Activated CD8-positive, alpha-beta T cell treated with anti-CD3 and anti-CD28 coated beads for 36 hours (primary cell): ENCODE measurements at regions not wholly inside any gene's neighbourhood (a gene's known extent, or its start where the extent isn't known, plus 50 kb on each side); places are given as distances from the start of the nearest gene placed in this dataset.

Experiments used
- ATAC-seq: fragments of 200-7000 bp; cut with Tn5 transposase; one replicate; pipeline ENCODE4 v1.10.0; 2021; ENCODE audit warnings: mild to moderate bottlenecking, moderate library complexity
- CTCF ChIA-PET: fragments of 350-600 bp; sonication (Branson Sonifier 250); formaldehyde crosslinking; loops from one replicate; lab custom pipeline; 2021; ENCODE audit warnings: antibody characterized with exemption; lab: Charles Lee
- POLR2A ChIA-PET: fragments of 350-600 bp; sonication (Branson Sonifier 250); formaldehyde crosslinking; loops from one replicate; lab custom pipeline; 2021; ENCODE audit warnings: antibody characterized with exemption; lab: Charles Lee
- DNase-seq: peaks from one replicate; pipeline ENCODE4 v3.0.0-alpha.2; 2020
- H3K27ac Mint-ChIP-seq: one replicate; pipeline ENCODE4 v1.8.0; 2021; ENCODE audit warnings: mild to moderate bottlenecking, mixed read lengths
- H3K27me3 Mint-ChIP-seq: one replicate; pipeline ENCODE4 v1.8.0; 2021; ENCODE audit warnings: mixed read lengths
- H3K36me3 Mint-ChIP-seq: one replicate; pipeline ENCODE4 v1.8.0; 2021; ENCODE audit warnings: low read depth, mixed read lengths
- H3K4me1 Mint-ChIP-seq: one replicate; pipeline ENCODE4 v1.8.0; 2021; ENCODE audit warnings: low read depth, mixed read lengths
- H3K4me3 Mint-ChIP-seq: one replicate; pipeline ENCODE4 v1.8.0; 2021; ENCODE audit warnings: mild to moderate bottlenecking, moderate library complexity, mixed read lengths
- H3K9me3 Mint-ChIP-seq: one replicate; pipeline ENCODE4 v1.8.0; 2021; ENCODE audit warnings: mixed read lengths
- CTCF ChIP-seq: fragments of 200-600 bp; IDR thresholded peaks from one replicate; pipeline ENCODE4 v1.8.0; 2022; ENCODE audit warnings: antibody characterized with exemption, mild to moderate bottlenecking
- intact Hi-C: fragments of 100-400 bp; cut with micrococcal nuclease; formaldehyde crosslinking; loops from one replicate; pipeline ENCODE4 v1.10.0; 2022

- Mint-ChIP-seq H3K27ac (no peak overlapping the region), H3K4me3 (no peak overlapping the region), H3K9me3 (no peaks in the 10 kb centered on the region), H3K27me3 (no peaks in the 10 kb centered on the region), H3K4me1 (no peaks in the 10 kb centered on the region), H3K36me3 (no peaks in the 10 kb centered on the region)
- TF ChIP-seq CTCF, result no peak
- ChIA-PET POLR2A (no interaction called here), CTCF (no interaction called here)
- ATAC-seq (no peak), DNase-seq (no peak)
- intact Hi-C loops, result no loop called here
These were observed 598.5 kb upstream of the SPANXN1 start for GRCh38 chrX:144648788-144649187.

GRCh38 chrX:144681501-144681900 lies 565.8 kb upstream of the SPANXN1 start:
- Mint-ChIP-seq H3K4me1 (no peaks in the 10 kb centered on the region), H3K27me3 (no peaks in the 10 kb centered on the region), H3K27ac (no peak overlapping the region), H3K4me3 (no peak overlapping the region), H3K9me3 (no peaks in the 10 kb centered on the region), H3K36me3 (no peaks in the 10 kb centered on the region)
- intact Hi-C loops, result no loop called here
- DNase-seq, result no peak
- POLR2A ChIA-PET, result no interaction called here
- CTCF ChIA-PET, result interaction anchor here (1.0 kb wide), 1 partner anchor 14 kb away, joined by 3 read pairs; no protein-coding TSS in a partner anchor
- no peak for ATAC-seq
- TF ChIP-seq CTCF, result no peak

DNA sequence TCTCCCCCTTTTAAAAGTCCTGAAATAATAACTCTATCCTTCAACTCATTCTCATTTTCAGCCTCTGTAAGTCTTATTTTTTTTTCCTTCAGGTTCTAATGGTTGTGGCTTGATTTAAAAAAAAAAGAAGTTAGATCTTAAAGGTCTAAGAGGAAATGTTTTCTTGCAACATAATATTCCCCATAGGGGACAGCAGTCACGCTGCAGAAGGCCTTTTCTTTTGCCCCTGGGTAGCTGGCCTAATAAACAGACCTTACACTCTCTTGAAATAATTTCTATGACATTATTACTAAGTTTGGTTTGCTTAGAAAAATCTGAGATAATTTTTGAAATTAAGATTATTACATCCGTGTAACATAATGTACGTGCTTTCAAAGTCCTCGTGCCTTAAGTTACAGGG lies 564.1 kb upstream of the SPANXN1 start:
- Mint-ChIP-seq H3K27me3 (no peaks in the 10 kb centered on the region), H3K4me1 (no peaks in the 10 kb centered on the region), H3K9me3 (no peaks in the 10 kb centered on the region), H3K4me3 (no peak overlapping the region), H3K36me3 (no peaks in the 10 kb centered on the region), H3K27ac (no peak overlapping the region)
- intact Hi-C loops, result no loop called here
- DNase-seq, result no peak
- ChIA-PET CTCF (no interaction called here), POLR2A (no interaction called here)
- no peak for ATAC-seq
- TF ChIP-seq CTCF, result no peak

DNA sequence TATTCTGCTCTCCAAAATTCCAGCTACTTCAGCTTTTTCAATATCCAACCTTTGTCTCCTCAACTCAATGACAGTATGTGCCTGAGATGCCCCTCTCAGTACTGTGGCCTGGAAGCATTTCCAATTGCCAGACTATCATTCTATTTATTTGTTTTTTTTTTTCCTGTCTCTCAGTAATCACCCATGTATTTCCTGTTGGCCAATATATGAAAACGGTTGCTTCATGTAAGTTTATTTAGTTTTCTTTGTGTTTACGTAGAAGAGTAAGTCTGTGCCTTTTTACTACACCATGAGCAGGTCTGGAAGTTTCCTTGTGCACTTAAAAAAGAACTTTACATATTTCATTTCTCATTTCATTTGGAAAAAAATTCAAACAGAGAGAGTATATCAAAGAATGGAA lies 537.5 kb upstream of the SPANXN1 start:
- no peaks in the 10 kb centered on the region for H3K36me3 Mint-ChIP-seq
- ChIA-PET POLR2A (no interaction called here), CTCF (no interaction called here)
- no peaks in the 10 kb centered on the region for H3K27me3 Mint-ChIP-seq
- no peak for DNase-seq
- no peak overlapping the region for H3K27ac Mint-ChIP-seq
- no peak for TF ChIP-seq CTCF
- ATAC-seq, result no peak
- H3K9me3 Mint-ChIP-seq, result peaks cover 2% of the 10 kb centered on the region
- intact Hi-C loops, result no loop called here
- H3K4me3 Mint-ChIP-seq, result no peak overlapping the region
- no peaks in the 10 kb centered on the region for H3K4me1 Mint-ChIP-seq

- Mint-ChIP-seq H3K36me3 (no peaks in the 10 kb centered on the region), H3K4me1 (no peaks in the 10 kb centered on the region), H3K27me3 (no peaks in the 10 kb centered on the region), H3K4me3 (no peak overlapping the region), H3K9me3 (peaks cover 2% of the 10 kb centered on the region), H3K27ac (no peak overlapping the region)
- intact Hi-C loops, result no loop called here
- ChIA-PET POLR2A (no interaction called here), CTCF (no interaction called here)
- no peak for TF ChIP-seq CTCF
- DNase-seq (no peak), ATAC-seq (no peak)
These were observed 532.0 kb upstream of the SPANXN1 start for GRCh38 chrX:144715337-144715736.
